Islet precursor cell (in vitro differentiated cells): ENCODE measurements at regions not wholly inside any gene's neighbourhood (a gene's known extent, or its start where the extent isn't known, plus 50 kb on each side); places are given as distances from the start of the nearest gene placed in this dataset.

ENCODE experiments used
- DNase-seq: peaks from one replicate; pipeline ENCODE4 v3.0.0-alpha.2; 2018

- no peak for DNase-seq
These were observed 132.9 kb downstream of the TPRA1 start for GRCh38 chr3:127457546-127458145.

DNA sequence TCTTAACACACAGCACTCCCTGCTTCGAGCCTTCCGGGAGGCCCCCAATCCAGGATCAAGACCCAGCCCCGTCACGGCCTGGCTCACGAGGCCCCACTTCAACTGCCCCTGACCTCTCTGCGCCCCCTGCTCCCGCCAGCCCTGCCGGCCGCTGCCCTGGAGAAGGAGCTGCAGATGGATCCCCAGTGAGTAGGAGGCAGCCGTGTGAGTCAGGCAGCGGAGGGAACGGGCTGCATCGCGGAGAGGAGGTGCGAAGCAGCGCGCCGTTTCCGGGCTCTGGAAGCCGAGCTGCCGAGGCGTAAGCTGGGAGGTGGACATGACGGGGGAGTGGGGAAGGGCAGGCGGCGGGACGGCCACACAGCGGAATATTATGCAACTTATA lies 133.4 kb downstream of the TPRA1 start:
- DNase-seq = peak; percentile 86

DNA sequence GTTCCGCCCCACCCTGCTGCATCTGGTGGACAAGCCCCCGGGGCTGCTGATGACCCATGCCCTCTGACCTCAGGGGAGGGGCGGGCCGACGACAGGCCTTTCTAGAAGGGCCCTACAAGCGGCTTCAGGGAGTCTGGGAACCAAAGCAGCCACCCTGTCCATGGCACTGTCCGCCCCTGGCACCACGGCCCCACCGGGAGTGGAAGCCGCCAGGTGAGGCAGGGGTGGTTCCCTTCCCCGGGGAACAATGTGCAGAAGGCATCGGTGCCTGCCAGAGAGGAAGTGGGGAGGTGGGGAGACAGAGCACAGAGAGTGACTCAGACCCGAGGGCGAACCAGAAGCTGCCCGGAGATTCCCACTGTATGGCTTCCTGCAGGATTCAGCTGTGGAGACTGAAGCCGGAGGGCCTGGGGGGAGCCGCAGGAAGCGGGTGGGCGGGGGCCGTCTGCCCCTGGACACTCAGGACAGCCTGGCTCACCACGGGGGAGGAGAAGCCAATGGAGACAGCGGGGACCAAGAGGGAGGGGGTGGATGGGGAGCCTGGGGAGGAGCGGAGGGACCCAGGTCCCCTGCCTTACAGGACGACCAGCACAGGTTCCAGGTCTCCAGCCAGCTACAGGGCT lies 134.0 kb downstream of the TPRA1 start:
- peak; percentile 88 for DNase-seq

DNA sequence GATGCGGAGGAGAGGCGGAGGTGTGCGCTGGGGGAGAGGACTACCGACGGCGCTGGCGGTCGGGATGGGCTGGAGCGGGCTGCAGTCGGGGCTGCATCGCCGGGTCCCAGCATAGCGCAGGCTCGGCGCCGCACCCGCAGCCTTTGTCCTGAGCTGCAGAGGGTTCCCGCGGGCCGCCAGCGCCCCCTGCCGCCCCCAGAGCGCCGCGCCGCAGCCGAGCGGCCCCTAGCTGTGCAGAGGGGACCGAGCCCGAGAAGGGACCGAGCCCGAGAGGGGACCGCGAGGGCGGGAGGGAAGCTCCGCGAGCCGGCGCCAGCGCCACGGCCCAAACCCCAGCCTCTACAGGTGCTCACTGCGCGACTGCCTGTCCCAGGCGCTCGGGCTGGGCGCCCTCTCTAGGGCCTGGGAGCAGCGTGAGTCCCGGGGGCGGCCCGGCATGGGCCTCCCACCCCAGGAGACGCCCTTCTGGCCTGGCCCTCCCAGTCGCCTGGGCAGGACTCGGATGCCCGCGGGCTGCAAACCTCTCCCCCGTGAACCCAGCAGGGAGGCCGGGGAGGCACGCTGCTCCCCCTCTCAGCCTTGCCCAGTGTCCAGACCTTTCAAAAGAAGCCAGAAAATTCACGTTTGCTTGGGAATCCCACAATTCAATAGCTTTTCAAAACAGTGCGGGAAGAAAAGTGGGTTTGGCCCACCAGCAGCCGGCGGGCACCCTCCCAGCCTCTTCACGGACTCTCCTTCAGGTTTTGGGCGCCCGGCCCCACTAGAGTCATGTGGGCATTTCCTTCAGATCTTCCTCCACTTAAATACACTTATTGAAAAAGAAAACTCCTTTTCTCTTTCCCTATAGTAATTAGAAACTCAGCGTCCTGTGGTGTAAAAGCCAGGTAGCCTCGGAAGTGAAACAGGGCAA lies 134.7 kb downstream of the TPRA1 start:
- peak; percentile 94 for DNase-seq

DNA sequence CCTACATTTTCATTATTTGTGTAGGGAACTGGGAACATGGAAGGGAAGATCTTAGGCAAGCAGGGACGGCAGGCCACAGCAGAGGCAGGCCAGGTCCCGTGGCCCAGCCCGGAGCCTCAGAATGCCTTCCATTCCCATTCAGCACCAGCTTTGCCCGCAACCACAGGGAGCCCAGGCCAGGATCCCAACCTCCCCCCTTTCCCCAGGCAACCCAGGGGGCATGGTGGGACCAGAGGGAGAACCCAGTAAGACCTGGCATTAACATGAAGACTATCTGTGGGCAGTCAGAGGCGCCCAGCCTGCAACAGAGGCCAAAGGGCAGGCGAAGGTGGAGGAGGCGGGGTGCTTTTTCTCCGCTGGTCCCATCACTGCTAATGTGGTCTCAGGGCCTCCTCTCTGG lies 135.6 kb downstream of the TPRA1 start:
- no peak for DNase-seq

GRCh38 chr3:127454051-127454450 lies 136.5 kb downstream of the TPRA1 start:
- DNase-seq = no peak

- DNase-seq = peak; percentile 64
These were observed 138.2 kb downstream of the TPRA1 start for GRCh38 chr3:127452321-127452821.

- no peak for DNase-seq
These were observed 139.2 kb downstream of the TPRA1 start for GRCh38 chr3:127451321-127451720.

GRCh38 chr3:127450331-127450730 lies 140.2 kb downstream of the TPRA1 start:
- DNase-seq = no peak

GRCh38 chr3:127449486-127450212 lies 140.9 kb downstream of the TPRA1 start:
- peak; percentile 32 for DNase-seq

DNA sequence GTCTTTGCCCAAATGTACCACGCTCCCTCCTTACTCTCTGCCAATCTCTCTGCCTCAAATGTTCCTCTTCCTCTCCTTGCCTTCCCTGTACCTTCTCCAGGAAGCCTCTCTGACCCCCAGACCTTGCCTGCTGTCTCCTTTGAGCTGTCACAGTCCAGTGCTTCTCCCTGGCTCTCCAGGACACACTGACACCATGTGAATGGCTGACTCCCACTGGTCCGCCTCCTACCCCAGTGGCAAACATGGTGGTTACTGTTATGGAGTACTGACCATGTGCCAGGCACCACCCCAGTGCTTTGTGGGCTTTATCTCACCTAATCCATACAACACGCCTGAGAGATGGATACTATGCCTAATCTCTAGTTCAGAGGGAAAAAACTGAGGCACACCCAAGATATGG lies 141.9 kb downstream of the TPRA1 start:
- DNase-seq = peak; percentile 42

GRCh38 chr3:127448161-127448561 lies 142.4 kb downstream of the TPRA1 start:
- DNase-seq = peak; percentile 38

DNA sequence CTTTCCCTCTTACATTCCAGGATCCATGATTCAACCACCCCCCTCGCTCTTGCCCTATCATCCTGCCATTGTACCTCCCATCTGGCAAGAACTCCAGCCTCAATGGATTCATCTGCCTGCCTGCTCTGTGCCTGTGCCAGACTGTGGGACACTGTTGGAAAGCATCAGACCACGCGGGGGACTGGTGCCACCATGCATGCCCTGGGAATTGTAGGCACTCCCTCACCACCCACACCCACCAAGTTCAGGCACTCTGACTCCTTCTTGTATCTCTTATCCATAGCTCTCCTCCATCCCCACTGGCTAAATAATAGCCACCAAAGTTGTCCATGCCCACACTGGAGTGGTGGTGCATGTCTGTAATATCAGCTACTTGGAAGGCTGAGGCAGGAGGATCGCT lies 143.8 kb downstream of the TPRA1 start:
- DNase-seq = peak; percentile 18

- peak; percentile 44 for DNase-seq
These were observed 144.8 kb downstream of the TPRA1 start for GRCh38 chr3:127445581-127446343.

- no peak for DNase-seq
These were observed 145.8 kb downstream of the TPRA1 start for GRCh38 chr3:127444761-127445160.

- DNase-seq = peak; percentile 46
These were observed 146.8 kb downstream of the TPRA1 start for GRCh38 chr3:127443581-127444375.

DNA sequence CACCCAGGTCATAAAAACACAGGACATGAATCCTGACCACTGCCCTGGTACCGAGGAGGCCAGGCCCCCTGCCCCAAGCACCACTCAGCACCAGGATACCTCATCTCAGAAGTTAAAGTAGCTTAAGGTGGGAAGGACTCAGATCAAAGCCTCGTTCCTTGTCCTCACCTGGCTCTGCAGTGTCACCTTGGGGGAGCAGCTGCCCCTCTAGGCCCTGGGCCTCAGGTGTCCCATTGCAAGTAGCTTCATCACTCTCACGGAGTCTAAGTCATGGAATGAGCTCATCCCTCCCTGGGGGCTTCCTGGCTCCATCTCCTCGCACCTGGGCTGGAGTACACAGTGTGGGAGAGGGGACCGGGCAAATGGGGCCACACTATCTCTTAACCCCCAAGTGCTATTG lies 148.0 kb downstream of the TPRA1 start:
- peak; percentile 50 for DNase-seq

- DNase-seq = peak; percentile 13
These were observed 148.8 kb downstream of the TPRA1 start for GRCh38 chr3:127441764-127442163.

GRCh38 chr3:127440384-127440783 lies 150.1 kb downstream of the TPRA1 start:
- peak; percentile 6 for DNase-seq

- peak; percentile 9 for DNase-seq
These were observed 150.9 kb downstream of the TPRA1 start for GRCh38 chr3:127439621-127440020.

DNA sequence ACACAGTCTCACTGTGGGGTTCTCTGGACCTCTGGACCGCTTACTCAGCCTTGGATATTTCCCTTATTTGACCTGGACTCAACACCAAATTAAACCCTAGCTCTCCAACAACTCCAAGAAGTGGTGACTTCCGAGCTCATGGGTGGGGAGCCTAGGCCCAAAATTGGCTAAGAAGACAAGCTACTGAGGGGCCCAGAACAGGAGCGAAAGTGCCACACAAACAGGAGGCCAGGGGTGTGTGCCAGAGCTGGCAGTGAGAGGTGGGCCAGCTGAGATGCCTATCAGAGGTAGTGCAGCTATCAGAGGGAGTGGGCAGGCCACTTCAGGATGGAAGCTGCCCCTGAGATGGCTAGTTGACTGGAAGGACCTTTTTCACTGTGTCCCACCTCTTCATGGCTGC lies 151.1 kb upstream of the PRR20G start:
- peak; percentile 21 for DNase-seq
